SU-DHL-6 (cell line): ENCODE measurements at regions not wholly inside any gene's neighbourhood (a gene's known extent, or its start where the extent isn't known, plus 50 kb on each side); places are given as distances from the start of the nearest gene placed in this dataset.

ENCODE experiments used
- CTCF ChIP-seq: fragments of 200-600 bp; sonication (generic); IDR thresholded peaks from one replicate; pipeline ENCODE4 v1.5.1; 2017; ENCODE audit warnings: antibody characterized with exemption, mild to moderate bottlenecking, low read length, moderate library complexity; ENCODE audit not compliant: insufficient read depth, poor library complexity, severe bottlenecking
- EZH2phosphoT487 ChIP-seq: fragments of 200-600 bp; sonication (generic), shearing (Covaris generic); conservative IDR thresholded peaks from 2 replicates; pipeline ENCODE4 v1.6.1; 2018; ENCODE audit warnings: mild to moderate bottlenecking, antibody characterized with exemption, low read length, moderate library complexity, mixed read lengths

GRCh38 chr7:47142867-47143175, 439.1 kb downstream of the TNS3 start:
- TF ChIP-seq CTCF: no peak
- no peak for TF ChIP-seq EZH2phosphoT487
